Parathyroid adenoma (tissue), 2 donors: ENCODE measurements at regions not wholly inside any gene's neighbourhood (a gene's known extent, or its start where the extent isn't known, plus 50 kb on each side); places are given as distances from the start of the nearest gene placed in this dataset.

ENCODE experiments used
- H2AFZ ChIP-seq: fragments of 300-600 bp; sonication (generic); one replicate; pipeline ENCODE4 v1.7.0; 2017; ENCODE audit warnings: antibody characterized with exemption, mild to moderate bottlenecking
- H3K27ac ChIP-seq: fragments of 300-600 bp; sonication (generic); one replicate; pipeline ENCODE4 v1.7.0; 2017
- H3K27me3 ChIP-seq: fragments of 300-600 bp; sonication (generic); one replicate; pipeline ENCODE4 v1.7.0; 2017; ENCODE audit warnings: low read length; ENCODE audit not compliant: control insufficient read depth, insufficient read depth
- H3K36me3 ChIP-seq: fragments of 300-600 bp; sonication (generic); one replicate; pipeline ENCODE4 v1.7.0; 2017; ENCODE audit warnings: low read length; ENCODE audit not compliant: control insufficient read depth, insufficient read depth
- H3K4me1 ChIP-seq: fragments of 300-600 bp; sonication (generic); one replicate; pipeline ENCODE4 v1.7.0; 2017; ENCODE audit warnings: control low read depth
- H3K4me2 ChIP-seq: fragments of 300-600 bp; sonication (generic); one replicate; pipeline ENCODE4 v1.7.0; 2017; ENCODE audit warnings: low read length
- H3K4me3 ChIP-seq: fragments of 300-600 bp; sonication (generic); one replicate; pipeline ENCODE4 v1.7.0; 2017; ENCODE audit warnings: low read depth, low read length
- H3K79me2 ChIP-seq: fragments of 300-600 bp; sonication (generic); one replicate; pipeline ENCODE4 v1.7.0; 2017; ENCODE audit warnings: control low read depth
- H3K9ac ChIP-seq: fragments of 300-600 bp; sonication (generic); one replicate; pipeline ENCODE4 v1.7.0; 2017; ENCODE audit warnings: mild to moderate bottlenecking
- H3K9me3 ChIP-seq: fragments of 300-600 bp; sonication (generic); one replicate; pipeline ENCODE4 v1.7.0; 2017; ENCODE audit warnings: low read length; ENCODE audit not compliant: control insufficient read depth
- CTCF ChIP-seq: fragments of 300-600 bp; sonication (generic); IDR thresholded peaks from one replicate; pipeline ENCODE4 v1.7.0; 2017; ENCODE audit warnings: antibody characterized with exemption, mild to moderate bottlenecking
- donor health status: primary hyperparathyroidism.

DNA sequence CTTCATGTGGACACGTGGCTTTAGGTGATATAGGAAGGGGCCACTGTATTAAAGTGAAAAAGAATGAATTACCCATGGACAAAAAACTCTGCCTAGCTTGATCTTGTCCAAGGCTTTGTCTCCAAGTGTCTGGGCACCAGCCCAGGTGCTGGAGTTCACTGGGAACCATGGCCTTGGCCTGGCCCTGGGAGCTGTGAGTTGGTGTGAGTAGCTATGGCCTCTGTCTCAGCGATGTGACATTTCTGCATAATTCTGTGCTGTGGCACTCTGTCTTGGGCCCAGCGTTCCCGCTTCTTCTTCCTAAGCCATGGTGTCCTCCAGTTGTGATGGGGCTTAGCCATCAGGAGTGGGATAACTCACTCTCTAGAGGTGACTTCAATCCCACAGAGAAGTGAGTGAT, 119.0 kb upstream of the PPP2R2D start:
- Histone ChIP-seq H3K4me2 (no peak overlapping the region), H2AFZ (no peak overlapping the region), H3K9ac (no peak overlapping the region), H3K79me2 (no peaks in the 10 kb centered on the region), H3K27me3 (no peaks in the 10 kb centered on the region), H3K4me1 (no peaks in the 10 kb centered on the region), H3K27ac (no peak overlapping the region), H3K4me3 (no peak overlapping the region), H3K36me3 (no peaks in the 10 kb centered on the region), H3K9me3 (no peaks in the 10 kb centered on the region)
- TF ChIP-seq CTCF: no peak

- TF ChIP-seq CTCF: no peak
- Histone ChIP-seq H3K79me2 (no peaks in the 10 kb centered on the region), H3K4me3 (no peak overlapping the region), H2AFZ (no peak overlapping the region), H3K4me1 (no peaks in the 10 kb centered on the region), H3K27me3 (no peaks in the 10 kb centered on the region), H3K9ac (no peak overlapping the region), H3K4me2 (no peak overlapping the region), H3K27ac (no peak overlapping the region), H3K36me3 (no peaks in the 10 kb centered on the region), H3K9me3 (no peaks in the 10 kb centered on the region)
Observed at GRCh38 chr10:131784363-131785120, 116.3 kb upstream of the PPP2R2D start.

DNA sequence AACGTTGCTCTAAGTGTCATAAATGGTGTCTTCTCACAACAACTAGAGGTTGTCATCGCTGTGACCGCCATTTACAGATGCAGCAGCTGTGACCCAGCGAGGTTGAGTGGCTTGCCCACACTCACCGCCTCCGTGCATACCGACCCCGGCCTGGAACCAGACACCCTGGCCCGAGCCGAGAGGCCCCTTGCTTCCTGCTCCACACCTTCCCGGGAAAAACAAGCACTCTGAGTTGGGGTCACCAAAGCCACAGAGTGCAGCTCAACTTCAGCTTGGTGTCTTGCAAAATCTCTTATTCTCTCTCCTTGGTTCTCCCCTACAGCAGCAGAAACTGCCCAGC, 115.7 kb upstream of the PPP2R2D start:
- no peak overlapping the region for H3K4me2 ChIP-seq
- no peaks in the 10 kb centered on the region for H3K79me2 ChIP-seq
- no peak for TF ChIP-seq CTCF
- no peaks in the 10 kb centered on the region for H3K4me1 ChIP-seq
- no peak overlapping the region for H2AFZ ChIP-seq
- no peaks in the 10 kb centered on the region for H3K9me3 ChIP-seq
- no peaks in the 10 kb centered on the region for H3K27me3 ChIP-seq
- no peak overlapping the region for H3K9ac ChIP-seq
- no peak overlapping the region for H3K4me3 ChIP-seq
- H3K36me3 ChIP-seq: no peaks in the 10 kb centered on the region
- no peak overlapping the region for H3K27ac ChIP-seq

- H3K4me3 ChIP-seq: no peak overlapping the region
- H3K27ac ChIP-seq: no peak overlapping the region
- TF ChIP-seq CTCF: peak; percentile 74
- no peak overlapping the region for H3K4me2 ChIP-seq
- H3K36me3 ChIP-seq: no peaks in the 10 kb centered on the region
- H3K9me3 ChIP-seq: no peaks in the 10 kb centered on the region
- H3K4me1 ChIP-seq: no peaks in the 10 kb centered on the region
- no peaks in the 10 kb centered on the region for H3K79me2 ChIP-seq
- no peak overlapping the region for H3K9ac ChIP-seq
- H3K27me3 ChIP-seq: no peaks in the 10 kb centered on the region
- no peak overlapping the region for H2AFZ ChIP-seq
Observed at GRCh38 chr10:131786756-131787605, 113.8 kb upstream of the PPP2R2D start.
